ENCODE measurements at regions not wholly inside any gene's neighbourhood (a gene's known extent, or its start where the extent isn't known, plus 50 kb on each side); places are given as distances from the start of the nearest gene placed in this dataset.

- H3K4me2 ChIP-seq = no peak overlapping the region
- no peak overlapping the region for H3K27ac ChIP-seq
- H4K20me1 ChIP-seq (ENCODE audit: insufficient read depth) = no peaks in the 10 kb centered on the region
- peaks cover 22% of the 10 kb centered on the region; the same call in 1 of the 2 replicates for H3K27me3 ChIP-seq (ENCODE audit: insufficient read depth, low read depth)
- no peak overlapping the region for H2AFZ ChIP-seq (ENCODE audit: low read depth)
- H3K79me2 ChIP-seq (ENCODE audit: insufficient read depth, low read depth) = no peaks in the 10 kb centered on the region
- no peaks in the 10 kb centered on the region for H3K36me3 ChIP-seq (ENCODE audit: insufficient read depth)
- peaks cover 11% of the 10 kb centered on the region for H3K4me1 ChIP-seq (ENCODE audit: low read depth, poor library complexity, severe bottlenecking)
- no peak overlapping the region for H3K9ac ChIP-seq
- no peak overlapping the region for H3K4me3 ChIP-seq (IDR thresholded peaks at IDR 0.05; ENCODE audit: insufficient read depth, low read depth, low read length)
- no peak for TF ChIP-seq CTCF (conservative IDR thresholded peaks at IDR 0.05; ENCODE audit: low read depth, low read length)
Measured at GRCh38 chr7:140232957-140233917, 56.5 kb upstream of the KDM7A start.

GRCh38 chr7:140231771-140232491, 55.1 kb upstream of the KDM7A start:
- H3K27ac ChIP-seq = no peak overlapping the region
- no peaks in the 10 kb centered on the region for H4K20me1 ChIP-seq (ENCODE audit: insufficient read depth)
- no peak overlapping the region for H3K9ac ChIP-seq
- H3K4me2 ChIP-seq = peak overlapping the region; percentile 88
- H3K36me3 ChIP-seq (ENCODE audit: insufficient read depth) = no peaks in the 10 kb centered on the region
- peaks cover 22% of the 10 kb centered on the region; the same call in 1 of the 2 replicates for H3K27me3 ChIP-seq (ENCODE audit: insufficient read depth, low read depth)
- H3K79me2 ChIP-seq (ENCODE audit: insufficient read depth, low read depth) = no peaks in the 10 kb centered on the region
- H3K4me1 ChIP-seq (ENCODE audit: low read depth, poor library complexity, severe bottlenecking) = peaks cover 11% of the 10 kb centered on the region
- TF ChIP-seq CTCF (conservative IDR thresholded peaks at IDR 0.05; ENCODE audit: low read depth, low read length) = no peak
- peak overlapping the region; percentile 89; the same call in 1 of the 2 replicates for H2AFZ ChIP-seq (ENCODE audit: low read depth)
- no peak overlapping the region for H3K4me3 ChIP-seq (IDR thresholded peaks at IDR 0.05; ENCODE audit: insufficient read depth, low read depth, low read length)

GRCh38 chr7:140230861-140231770, 54.3 kb upstream of the KDM7A start:
- Histone ChIP-seq H3K79me2 (ENCODE audit: insufficient read depth, low read depth) (no peaks in the 10 kb centered on the region), H2AFZ (ENCODE audit: low read depth) (peak overlapping the region; percentile 89), H4K20me1 (ENCODE audit: insufficient read depth) (no peaks in the 10 kb centered on the region), H3K9ac (peak overlapping the region; percentile 41), H3K4me3 (IDR thresholded peaks at IDR 0.05; ENCODE audit: insufficient read depth, low read depth, low read length) (no peak overlapping the region), H3K27ac (no peak overlapping the region), H3K27me3 (ENCODE audit: insufficient read depth, low read depth) (peaks cover 22% of the 10 kb centered on the region; the same call in 1 of the 2 replicates), H3K4me1 (ENCODE audit: low read depth, poor library complexity, severe bottlenecking) (peaks cover 11% of the 10 kb centered on the region), H3K4me2 (peak overlapping the region; percentile 88), H3K36me3 (ENCODE audit: insufficient read depth) (no peaks in the 10 kb centered on the region)
- no peak for TF ChIP-seq CTCF (conservative IDR thresholded peaks at IDR 0.05; ENCODE audit: low read depth, low read length)

GRCh38 chr7:140230516-140230860, 53.7 kb upstream of the KDM7A start:
- H3K4me3 ChIP-seq (IDR thresholded peaks at IDR 0.05; ENCODE audit: insufficient read depth, low read depth, low read length) = no peak overlapping the region
- H3K36me3 ChIP-seq (ENCODE audit: insufficient read depth) = no peaks in the 10 kb centered on the region
- peaks cover 22% of the 10 kb centered on the region; the same call in 1 of the 2 replicates for H3K27me3 ChIP-seq (ENCODE audit: insufficient read depth, low read depth)
- peak overlapping the region; percentile 88 for H3K4me2 ChIP-seq
- TF ChIP-seq CTCF (conservative IDR thresholded peaks at IDR 0.05; ENCODE audit: low read depth, low read length) = no peak
- H3K9ac ChIP-seq = peak overlapping the region; percentile 41
- H2AFZ ChIP-seq (ENCODE audit: low read depth) = peak overlapping the region; percentile 89
- H3K79me2 ChIP-seq (ENCODE audit: insufficient read depth, low read depth) = no peaks in the 10 kb centered on the region
- H3K27ac ChIP-seq = no peak overlapping the region
- H3K4me1 ChIP-seq (ENCODE audit: low read depth, poor library complexity, severe bottlenecking) = peaks cover 12% of the 10 kb centered on the region
- H4K20me1 ChIP-seq (ENCODE audit: insufficient read depth) = no peaks in the 10 kb centered on the region

All from KMS-11 (cell line).